ENCODE measurements at regions not wholly inside any gene's neighbourhood (a gene's known extent, or its start where the extent isn't known, plus 50 kb on each side); places are given as distances from the start of the nearest gene placed in this dataset.

DNA sequence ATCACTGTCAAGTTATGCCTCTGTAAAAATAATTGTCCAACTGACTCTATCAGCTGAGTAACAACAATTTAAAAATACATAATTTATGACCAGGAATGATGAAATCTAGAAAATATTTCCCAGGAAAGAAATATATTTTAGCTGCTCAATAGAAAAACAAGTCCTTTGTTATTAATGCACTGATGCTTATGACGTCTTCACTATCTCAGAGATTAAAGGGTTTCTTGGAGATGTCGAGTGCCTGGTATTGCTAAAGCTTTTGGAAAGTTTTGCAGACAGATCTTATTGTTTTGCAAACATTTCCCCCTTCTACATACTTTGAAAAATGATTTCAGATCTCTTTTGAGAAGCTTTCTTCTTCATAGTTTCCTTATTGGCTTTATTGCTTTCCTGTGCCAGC, 154.6 kb upstream of the RPS6KA3 start:
- peak in 1 of 6 experiments; percentile 10 for DNase-seq

DNA sequence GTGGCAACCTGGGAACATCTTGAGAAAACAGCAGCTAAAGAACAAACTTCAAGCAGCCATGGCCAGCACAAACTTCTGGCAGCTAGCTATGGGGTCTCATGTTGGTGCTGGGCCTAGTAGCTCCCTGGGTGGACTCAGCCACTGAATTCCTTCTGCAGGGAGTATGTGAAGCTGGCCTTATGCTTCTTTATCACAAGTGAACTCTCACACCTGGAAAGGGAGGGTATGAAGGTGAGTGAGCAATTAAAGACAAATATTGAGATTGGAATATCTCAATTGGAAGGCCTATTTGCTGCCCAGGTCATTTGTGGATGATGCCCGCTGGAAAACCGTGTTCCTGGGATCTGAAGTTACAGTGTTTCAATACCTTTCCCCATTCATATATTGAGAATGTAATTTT, 153.3 kb upstream of the RPS6KA3 start:
- DNase-seq: no peak

DNA sequence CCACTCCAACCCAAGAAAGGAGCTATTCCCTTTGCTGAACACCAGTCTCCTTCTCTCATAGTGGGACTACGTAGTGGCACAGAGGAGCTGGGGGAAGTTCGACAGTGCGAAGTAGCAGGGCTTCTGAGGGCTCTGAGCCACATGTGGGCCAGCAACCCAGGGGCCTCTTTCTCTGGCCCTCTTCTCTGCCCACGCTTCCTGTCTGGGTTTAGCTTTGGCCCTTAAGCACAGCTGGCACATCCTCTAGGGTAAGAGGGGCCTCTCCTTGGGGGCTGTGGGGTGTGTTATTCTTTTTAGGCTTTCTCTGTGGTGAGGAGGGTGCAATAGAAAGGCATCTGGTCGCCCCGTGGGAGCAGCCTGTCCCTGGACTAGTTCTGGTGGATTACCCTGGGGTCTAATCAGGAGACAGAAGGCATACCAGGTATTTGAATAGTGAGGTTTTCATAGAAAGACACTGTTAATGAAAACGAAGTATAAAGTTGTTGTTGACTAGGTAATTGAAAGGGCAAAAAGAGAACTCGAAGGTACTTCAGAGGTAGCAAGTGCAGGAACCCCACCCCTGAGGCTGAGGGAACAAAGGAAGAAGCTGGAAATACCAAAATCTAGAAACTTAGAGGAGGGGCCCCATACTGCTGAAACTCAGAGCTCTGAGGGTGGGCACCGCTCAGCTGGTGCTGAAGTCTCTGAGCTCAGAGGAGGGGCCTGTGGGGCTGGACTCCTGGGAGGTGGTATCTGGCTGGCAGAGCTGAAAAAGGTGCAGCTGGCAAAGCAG, 151.9 kb upstream of the RPS6KA3 start:
- peak in 1 of 6 experiments; percentile 20 for DNase-seq

- no peak for DNase-seq
These were observed 148.2 kb upstream of the RPS6KA3 start for GRCh38 chrX:20414762-20415445.

DNA sequence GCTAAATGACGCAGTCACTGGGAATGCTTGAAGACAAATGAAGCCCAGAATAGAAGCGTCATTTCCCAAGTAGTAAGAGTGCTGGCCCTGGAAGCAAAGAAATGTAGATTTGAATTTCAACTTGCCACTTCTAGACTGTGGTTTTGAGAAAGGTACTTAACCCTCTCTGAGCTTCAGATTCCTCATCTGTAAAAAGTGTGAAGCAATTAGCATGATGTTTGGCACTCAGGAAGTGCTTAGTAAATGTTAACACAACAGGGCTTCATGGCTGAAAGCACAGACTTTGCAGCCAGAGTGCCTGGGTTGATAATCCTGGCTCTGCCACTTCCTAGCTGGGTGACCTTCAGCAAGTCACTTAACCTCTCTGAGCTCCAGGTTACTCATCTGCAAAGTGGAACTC, 147.4 kb upstream of the RPS6KA3 start:
- DNase-seq: peak in 2 of 6 experiments; percentile 13 to 15

- DNase-seq: peak; percentile 5 to 78 (median 44)
These were observed 146.3 kb upstream of the RPS6KA3 start for GRCh38 chrX:20412871-20413486.

- no peak for DNase-seq
These were observed 143.8 kb upstream of the RPS6KA3 start for GRCh38 chrX:20410540-20410939.

- no peak for DNase-seq
These were observed 143.3 kb upstream of the RPS6KA3 start for GRCh38 chrX:20409991-20410390.

DNA sequence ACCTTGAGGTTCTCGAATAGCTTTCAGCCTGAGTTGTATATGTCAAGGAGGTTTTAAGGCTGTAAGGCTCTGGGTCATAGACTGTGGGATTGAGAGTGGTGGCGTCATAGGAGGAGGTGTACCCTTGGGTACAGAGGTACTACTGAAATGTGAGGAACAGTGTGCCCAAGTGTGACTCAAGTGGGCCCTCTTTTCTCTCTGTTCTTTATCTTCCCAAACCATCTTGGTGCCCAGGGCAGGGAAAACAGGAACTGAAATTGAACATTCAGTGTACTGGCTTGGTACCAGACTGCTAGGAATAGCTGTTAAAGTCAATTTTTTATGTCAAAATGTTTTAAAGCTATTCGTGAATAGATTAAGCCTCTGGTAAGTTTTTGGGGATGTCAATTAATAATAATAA, 136.2 kb upstream of the RPS6KA3 start:
- DNase-seq: no peak

DNA sequence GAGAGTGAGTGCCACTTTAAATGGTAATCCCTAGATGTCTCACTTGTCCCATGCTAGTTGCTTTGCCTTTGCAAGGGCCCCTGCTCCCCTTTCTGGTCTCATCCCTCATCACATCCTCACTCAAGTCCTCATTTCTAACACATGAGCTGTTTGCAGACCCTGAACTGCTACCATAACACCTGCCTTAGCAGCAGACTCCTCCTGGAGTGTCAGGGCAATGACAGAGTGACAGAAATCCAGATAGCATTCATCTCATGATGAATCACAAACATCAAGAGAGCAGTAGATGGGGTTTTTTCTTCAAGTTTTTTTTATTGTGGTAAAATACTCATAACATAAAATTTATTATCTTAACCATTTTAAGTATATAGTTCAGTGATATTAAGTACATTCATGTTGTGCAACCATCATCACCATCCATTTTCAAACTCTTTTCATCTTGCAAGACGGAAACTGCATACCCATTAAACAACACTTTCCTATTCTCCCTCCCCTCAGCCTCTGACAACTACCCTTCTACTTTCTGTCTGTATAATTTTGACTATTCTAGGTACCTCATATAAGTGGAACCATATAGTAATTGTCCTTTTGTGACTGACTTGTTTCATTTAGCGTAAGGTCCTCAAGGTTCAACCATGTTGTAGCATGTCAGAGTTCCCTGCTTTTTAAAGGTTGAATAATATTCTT, 133.2 kb upstream of the RPS6KA3 start:
- DNase-seq: no peak

GRCh38 chrX:20397587-20397986, 130.9 kb upstream of the RPS6KA3 start:
- DNase-seq: no peak

- DNase-seq: no peak
These were observed 127.7 kb upstream of the RPS6KA3 start for GRCh38 chrX:20394451-20394850.

DNA sequence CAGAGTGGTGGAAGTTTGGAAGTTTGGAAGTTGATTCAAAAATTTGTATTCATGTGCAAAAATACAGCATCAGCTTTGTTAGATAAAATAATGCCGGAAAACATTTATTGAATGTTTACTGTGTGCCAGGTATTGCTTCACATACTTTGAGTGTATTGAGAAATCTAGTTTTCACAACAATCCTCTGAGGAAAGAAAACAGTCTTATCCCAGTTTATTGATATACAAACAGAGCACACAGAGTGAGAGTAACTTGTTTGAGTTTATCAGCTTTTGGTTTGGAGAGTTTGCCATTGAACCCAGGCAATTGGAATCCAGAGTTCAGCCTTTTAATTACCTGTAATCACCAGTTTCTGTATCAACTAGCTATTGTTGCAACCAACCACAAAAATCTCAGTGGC, 127.2 kb upstream of the RPS6KA3 start:
- no peak for DNase-seq

DNA sequence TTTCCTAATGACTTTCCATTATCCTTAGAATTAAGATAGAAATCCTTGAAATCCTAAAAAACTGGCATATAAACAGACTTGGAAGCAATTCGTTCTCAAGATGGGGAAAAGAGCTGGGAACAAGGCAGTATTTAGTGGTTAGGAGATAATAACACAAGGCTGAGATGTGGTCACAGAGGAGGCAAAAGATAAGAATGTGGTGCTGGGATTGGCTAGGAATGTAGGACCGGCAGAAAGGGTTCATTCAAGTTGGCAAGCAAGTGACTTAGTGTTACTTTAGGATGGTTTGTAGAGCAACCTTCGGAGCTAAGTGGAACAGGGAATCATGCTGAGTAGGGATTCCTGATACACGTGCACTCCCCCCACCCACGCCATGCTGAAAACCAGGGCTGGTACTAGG, 121.9 kb upstream of the RPS6KA3 start:
- DNase-seq: no peak

DNA sequence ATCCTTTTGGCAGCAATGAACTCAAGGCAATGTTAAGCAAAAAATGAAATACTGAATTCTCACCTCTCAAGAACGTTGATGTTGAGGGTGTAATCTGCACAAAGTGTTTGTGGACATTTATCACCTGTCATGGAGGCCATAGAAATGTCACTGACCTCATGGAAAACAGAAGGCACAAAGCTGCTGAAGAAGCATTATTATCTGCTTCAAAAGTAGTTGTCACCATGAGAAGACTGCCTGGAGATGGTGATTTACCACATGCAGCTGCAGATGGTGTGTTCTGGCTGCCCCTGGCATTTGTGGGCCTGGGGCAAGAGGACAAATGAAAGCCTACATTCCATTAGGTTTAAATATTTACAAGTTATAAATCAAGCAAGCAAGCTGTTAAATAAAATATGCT, 116.8 kb upstream of the RPS6KA3 start:
- DNase-seq: no peak

GRCh38 chrX:20382518-20383297, 116.0 kb upstream of the RPS6KA3 start:
- no peak for DNase-seq

- no peak for DNase-seq
These were observed 115.4 kb upstream of the RPS6KA3 start for GRCh38 chrX:20382082-20382481.

GRCh38 chrX:20378233-20378920, 111.7 kb upstream of the RPS6KA3 start:
- DNase-seq: no peak

DNA sequence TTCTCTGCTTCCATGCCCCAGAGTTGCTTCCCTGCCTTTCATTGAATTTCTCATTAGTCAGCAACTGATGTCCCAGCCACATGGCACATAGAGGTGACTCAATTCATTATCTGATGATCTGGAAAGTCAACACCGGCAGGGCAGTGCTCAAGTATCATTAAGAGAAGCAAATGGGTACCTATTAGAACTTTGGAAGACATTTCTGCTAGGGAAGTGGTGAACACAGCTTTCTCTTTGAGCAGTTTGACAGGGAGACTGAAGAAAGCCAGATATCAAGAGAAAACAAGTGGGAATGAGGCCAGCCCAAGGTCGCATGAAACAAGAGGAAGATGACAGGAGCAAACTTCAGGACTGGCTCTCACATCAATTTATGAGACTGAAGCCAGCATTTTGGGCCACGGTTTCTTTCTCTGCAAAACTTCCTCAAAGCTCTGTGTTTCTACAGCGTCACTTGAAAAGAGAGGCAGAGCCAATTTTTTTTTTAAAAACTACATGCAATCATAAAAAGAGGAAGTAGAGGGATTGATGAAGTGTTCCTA, 108.3 kb upstream of the RPS6KA3 start:
- no peak for DNase-seq

GRCh38 chrX:20374450-20374849, 107.7 kb upstream of the RPS6KA3 start:
- no peak for DNase-seq

DNA sequence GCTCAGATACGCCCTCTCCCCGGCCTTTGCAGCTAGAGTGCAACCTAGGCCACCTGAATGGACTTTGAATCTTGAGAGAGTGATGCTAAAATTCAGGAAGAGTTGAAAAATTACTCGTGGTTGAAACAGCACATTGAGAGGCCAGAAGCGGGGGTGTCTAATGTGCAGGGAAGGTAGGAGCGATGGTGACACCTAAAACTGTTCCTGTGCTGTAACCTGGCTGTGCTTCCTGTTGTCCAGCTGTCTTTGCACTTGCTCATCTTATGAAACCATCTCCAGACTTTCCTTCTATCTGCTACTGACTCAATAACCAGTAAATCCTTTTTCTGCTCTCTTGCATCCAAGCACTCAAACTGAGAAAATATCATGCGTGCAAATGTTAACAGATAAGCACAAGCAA, 106.4 kb upstream of the RPS6KA3 start:
- DNase-seq: no peak

- DNase-seq: no peak
These were observed 105.8 kb upstream of the RPS6KA3 start for GRCh38 chrX:20372533-20372932.

Measured in stimulated activated naive CD4-positive, alpha-beta T cell (primary cell).